PC-3 (cell line): ENCODE measurements at regions not wholly inside any gene's neighbourhood (a gene's known extent, or its start where the extent isn't known, plus 50 kb on each side); places are given as distances from the start of the nearest gene placed in this dataset.
A peak's percentile ranks its signal among the peaks of the same experiment; 100 is the strongest.
"Not testable (repeated sequence)": the region's sequence is repeated elsewhere in the genome, so short reads cannot be mapped to it uniquely, and the experiment has no call there.

Experiments used
- ATAC-seq: fragments of 200-7000 bp; cut with Tn5 transposase; 2 replicates; pipeline ENCODE4 v1.9.1; 2020; ENCODE audit warnings: mild to moderate bottlenecking, moderate library complexity
- BruUV-seq: library from RNA; stranded (reverse); fragments of 400-500 nt; replicated peaks from 2 replicates; lab custom pipeline; 2021; lab: Mats Ljungman, UMichigan
- CTCF ChIA-PET: fragments of 300-600 bp; sonication (Branson Sonifier 250); formaldehyde crosslinking; loops from one replicate; lab custom pipeline; 2022; ENCODE audit warnings: antibody characterized with exemption; lab: Charles Lee
- POLR2A ChIA-PET: fragments of 300-600 bp; sonication (Branson Sonifier 250); formaldehyde crosslinking; loops from one replicate; lab custom pipeline; 2022; ENCODE audit warnings: antibody characterized with exemption; ENCODE audit not compliant: unreplicated experiment; lab: Charles Lee
- DNase-seq: peaks from one replicate; pipeline ENCODE4 v3.0.0-alpha.2; 2015
- H2AFZ ChIP-seq: fragments of 300-600 bp; sonication (generic); 2 replicates; pipeline ENCODE4 v1.6.0; 2016; ENCODE audit warnings: antibody characterized with exemption, low read length
- H3F3A ChIP-seq: fragments of 300-600 bp; sonication (generic); one replicate; pipeline ENCODE4 v1.6.0; 2017; ENCODE audit warnings: antibody characterized with exemption, low read length, control low read depth, mild to moderate bottlenecking; ENCODE audit not compliant: unreplicated experiment
- H3K27ac ChIP-seq: fragments of 300-600 bp; sonication (generic); 2 replicates; pipeline ENCODE4 v1.5.1; 2016; ENCODE audit warnings: mild to moderate bottlenecking, low read length
- H3K27me3 ChIP-seq: fragments of 300-600 bp; sonication (generic); 2 replicates; pipeline ENCODE4 v1.6.1; 2016; ENCODE audit warnings: low read length, mixed read lengths
- H3K36me3 ChIP-seq: fragments of 300-600 bp; sonication (generic); 2 replicates; pipeline ENCODE4 v1.6.1; 2016; ENCODE audit warnings: low read depth, mixed run types, low read length, mixed read lengths
- H3K4me1 ChIP-seq: fragments of 300-600 bp; sonication (generic); 2 replicates; pipeline ENCODE4 v1.5.1; 2016; ENCODE audit warnings: low read length; ENCODE audit not compliant: insufficient read depth
- H3K4me2 ChIP-seq: fragments of 300-600 bp; sonication (generic); 2 replicates; pipeline ENCODE4 v1.6.0; 2016; ENCODE audit warnings: low read length
- H3K4me3 ChIP-seq: fragments of 300-600 bp; sonication (generic); 2 replicates; pipeline ENCODE4 v1.5.1; 2016; ENCODE audit warnings: mild to moderate bottlenecking, low read length, mixed read lengths
- H3K79me2 ChIP-seq: fragments of 300-600 bp; sonication (generic); 2 replicates; pipeline ENCODE4 v1.6.1; 2017; ENCODE audit warnings: low read length, mixed read lengths
- H3K9ac ChIP-seq: fragments of 300-600 bp; sonication (generic); 2 replicates; pipeline ENCODE4 v1.6.0; 2016; ENCODE audit warnings: mild to moderate bottlenecking, low read length
- H3K9me2 ChIP-seq: fragments of 300-600 bp; sonication (generic); replicated peaks from 2 replicates; pipeline ENCODE4 v1.6.1; 2016; ENCODE audit warnings: mixed run types, low read length, mixed read lengths
- H3K9me3 ChIP-seq: fragments of 300-600 bp; sonication (generic); 2 replicates; pipeline ENCODE4 v1.6.1; 2016; ENCODE audit warnings: low read length, mixed read lengths
- H4K20me1 ChIP-seq: fragments of 300-600 bp; sonication (generic); 2 replicates; pipeline ENCODE4 v1.6.1; 2016; ENCODE audit warnings: low read length, mixed read lengths
- EZH2 ChIP-seq: fragments of 300-600 bp; sonication (generic); IDR thresholded peaks from one replicate; pipeline ENCODE4 v1.6.1; 2017; ENCODE audit warnings: antibody characterized with exemption, mild to moderate bottlenecking, low read length; ENCODE audit not compliant: unreplicated experiment
- EZH2phosphoT487 ChIP-seq: fragments of 300-600 bp; sonication (generic); IDR thresholded peaks from 2 replicates; pipeline ENCODE4 v1.6.1; 2018; ENCODE audit warnings: mild to moderate bottlenecking, antibody characterized with exemption, low read length, borderline replicate concordance
- intact Hi-C: fragments of 100-400 bp; cut with micrococcal nuclease; formaldehyde crosslinking; loops from 2 replicates; pipeline ENCODE4 v1.9.0; 2023
- TF ChIP-seq, protein P1 (sequence below): fragments of 300-600 bp; sonication (generic); conservative IDR thresholded peaks from 2 replicates; pipeline ENCODE4 v1.5.1; 2017; ENCODE audit warnings: antibody characterized with exemption, low read depth, mild to moderate bottlenecking, low read length

DNA sequence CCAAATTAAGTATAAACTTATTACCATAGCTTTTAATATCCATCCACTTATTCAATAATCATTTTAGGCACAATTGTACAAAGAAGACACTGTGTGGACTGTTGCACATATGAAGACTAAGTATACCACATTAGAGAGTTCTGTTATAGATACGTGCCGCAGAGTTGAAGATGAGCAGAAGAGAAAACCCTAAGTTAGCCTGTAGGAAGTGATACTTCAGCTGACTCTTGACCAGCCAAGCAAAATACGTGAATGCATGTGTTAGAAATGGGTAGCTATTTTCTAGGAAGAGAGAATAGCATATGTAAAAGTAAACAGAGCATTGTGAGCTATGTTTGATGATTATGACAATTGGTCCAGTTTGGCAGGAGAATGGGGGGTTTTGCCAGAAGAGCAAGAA, 272.0 kb upstream of the ATP11B start:
- TF ChIP-seq EZH2 (no peak), EZH2phosphoT487 (no peak)
- TF ChIP-seq, protein P1, sequence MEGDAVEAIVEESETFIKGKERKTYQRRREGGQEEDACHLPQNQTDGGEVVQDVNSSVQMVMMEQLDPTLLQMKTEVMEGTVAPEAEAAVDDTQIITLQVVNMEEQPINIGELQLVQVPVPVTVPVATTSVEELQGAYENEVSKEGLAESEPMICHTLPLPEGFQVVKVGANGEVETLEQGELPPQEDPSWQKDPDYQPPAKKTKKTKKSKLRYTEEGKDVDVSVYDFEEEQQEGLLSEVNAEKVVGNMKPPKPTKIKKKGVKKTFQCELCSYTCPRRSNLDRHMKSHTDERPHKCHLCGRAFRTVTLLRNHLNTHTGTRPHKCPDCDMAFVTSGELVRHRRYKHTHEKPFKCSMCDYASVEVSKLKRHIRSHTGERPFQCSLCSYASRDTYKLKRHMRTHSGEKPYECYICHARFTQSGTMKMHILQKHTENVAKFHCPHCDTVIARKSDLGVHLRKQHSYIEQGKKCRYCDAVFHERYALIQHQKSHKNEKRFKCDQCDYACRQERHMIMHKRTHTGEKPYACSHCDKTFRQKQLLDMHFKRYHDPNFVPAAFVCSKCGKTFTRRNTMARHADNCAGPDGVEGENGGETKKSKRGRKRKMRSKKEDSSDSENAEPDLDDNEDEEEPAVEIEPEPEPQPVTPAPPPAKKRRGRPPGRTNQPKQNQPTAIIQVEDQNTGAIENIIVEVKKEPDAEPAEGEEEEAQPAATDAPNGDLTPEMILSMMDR = no peak
- ATAC-seq = no peak
- no peak overlapping the region for H3K27ac ChIP-seq
- no peaks in the 10 kb centered on the region for H3K79me2 ChIP-seq
- H3K4me2 ChIP-seq = no peak overlapping the region
- intact Hi-C loops = no loop called here
- no peaks in the 10 kb centered on the region for H3K4me1 ChIP-seq
- H3K27me3 ChIP-seq = no peaks in the 10 kb centered on the region
- H3K9me3 ChIP-seq = no peaks in the 10 kb centered on the region
- H3K9me2 ChIP-seq = no peaks in the 10 kb centered on the region
- no TSS peak for BruUV-seq
- no peaks in the 10 kb centered on the region for H4K20me1 ChIP-seq
- ChIA-PET POLR2A (no interaction called here), CTCF (no interaction called here)
- DNase-seq = no peak
- no peaks in the 10 kb centered on the region for H3F3A ChIP-seq
- no peaks in the 10 kb centered on the region for H3K36me3 ChIP-seq
- no peak overlapping the region for H3K4me3 ChIP-seq
- H2AFZ ChIP-seq = no peak overlapping the region
- no peak overlapping the region for H3K9ac ChIP-seq

DNA sequence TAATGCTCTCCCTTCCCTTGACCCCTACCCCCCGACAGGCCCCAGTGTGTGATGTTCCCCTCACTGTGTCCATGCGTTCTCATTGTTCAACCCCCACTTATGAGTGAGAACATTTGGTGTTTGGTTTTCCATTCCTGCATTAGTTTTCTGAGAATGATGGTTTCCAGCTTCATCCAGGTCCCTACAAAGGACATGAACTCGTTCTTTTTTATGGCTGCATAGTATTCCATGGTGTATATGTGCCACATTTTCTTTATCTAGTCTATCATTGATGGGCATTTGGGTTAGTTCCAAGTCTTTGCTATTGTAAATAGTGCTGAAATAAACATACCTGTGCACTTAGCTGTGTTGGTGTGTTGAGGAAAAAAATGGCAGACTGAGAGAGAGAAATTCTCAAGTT, 269.9 kb upstream of the ATP11B start:
- CTCF ChIA-PET, H3K27ac ChIP-seq, H3K4me3 ChIP-seq, DNase-seq, BruUV-seq, H3K27me3 ChIP-seq, H3K4me2 ChIP-seq, H2AFZ ChIP-seq, POLR2A ChIA-PET, H4K20me1 ChIP-seq, H3K4me1 ChIP-seq, H3K9ac ChIP-seq, H3F3A ChIP-seq, intact Hi-C loops, H3K36me3 ChIP-seq, H3K9me2 ChIP-seq, ATAC-seq, H3K79me2 ChIP-seq, H3K9me3 ChIP-seq: not testable (repeated sequence)

DNA sequence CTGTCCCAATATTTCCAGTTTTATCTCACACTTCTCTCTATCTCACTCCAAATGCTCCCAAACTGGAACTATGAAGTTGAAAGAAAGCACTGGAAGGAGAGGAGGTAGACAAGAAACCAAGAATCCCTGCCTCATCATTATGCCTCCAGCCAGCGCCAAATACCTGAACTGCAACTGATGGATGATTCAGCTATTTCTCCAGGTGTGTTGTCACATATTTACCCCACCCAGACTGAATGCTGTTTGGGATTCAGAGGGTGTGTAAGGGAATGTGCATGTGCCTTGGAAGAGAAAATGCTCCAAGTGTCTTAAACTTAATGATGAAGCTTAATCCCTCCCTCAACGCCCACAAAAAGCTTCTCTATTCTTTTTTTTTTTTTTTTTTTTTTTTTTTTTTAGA, 269.5 kb upstream of the ATP11B start:
- CTCF ChIA-PET = no interaction called here
- H3F3A ChIP-seq = no peaks in the 10 kb centered on the region
- no peak overlapping the region for H3K27ac ChIP-seq
- no peak overlapping the region for H2AFZ ChIP-seq
- DNase-seq (peak; percentile 59), ATAC-seq (no peak)
- no peaks in the 10 kb centered on the region for H3K36me3 ChIP-seq
- no peaks in the 10 kb centered on the region for H4K20me1 ChIP-seq
- POLR2A ChIA-PET = no interaction called here
- no peaks in the 10 kb centered on the region for H3K79me2 ChIP-seq
- no peaks in the 10 kb centered on the region for H3K27me3 ChIP-seq
- H3K9me2 ChIP-seq = no peaks in the 10 kb centered on the region
- BruUV-seq = no TSS peak
- intact Hi-C loops = no loop called here
- no peaks in the 10 kb centered on the region for H3K4me1 ChIP-seq
- H3K9me3 ChIP-seq = no peaks in the 10 kb centered on the region
- H3K4me2 ChIP-seq = no peak overlapping the region
- no peak overlapping the region for H3K4me3 ChIP-seq
- TF ChIP-seq, protein P1 = no peak
- TF ChIP-seq EZH2 = no peak
- no peak for TF ChIP-seq EZH2phosphoT487
- no peak overlapping the region for H3K9ac ChIP-seq
